ENCODE measurements at regions not wholly inside any gene's neighbourhood (a gene's known extent, or its start where the extent isn't known, plus 50 kb on each side); places are given as distances from the start of the nearest gene placed in this dataset.

GRCh38 chr2:134108113-134108512 lies 145.8 kb upstream of the MGAT5 start:
- TF ChIP-seq POLR2A (IDR thresholded peaks at IDR 0.05) (no peak), CTCF (IDR thresholded peaks at IDR 0.05) (no peak)
